Gastroesophageal sphincter (tissue), 3 donors: ENCODE measurements at regions not wholly inside any gene's neighbourhood (a gene's known extent, or its start where the extent isn't known, plus 50 kb on each side); places are given as distances from the start of the nearest gene placed in this dataset.

ENCODE experiments used
- CTCF ChIP-seq, 4 experiments: fragments of 200-600 bp in 2 of 4; fragments of 450-650 bp in 2 of 4; sonication (generic) in 1 of 4; IDR thresholded peaks; one replicate each; pipeline ENCODE4 v1.5.1; 2017 to 2019; ENCODE audit warnings: antibody characterized with exemption in 4 of 4, mild to moderate bottlenecking in 2 of 4, moderate library complexity in 2 of 4
- EP300 ChIP-seq: sonication (generic); formaldehyde crosslinking; IDR thresholded peaks from one replicate; pipeline ENCODE4 v1.6.1; 2017; ENCODE audit warnings: antibody characterized with exemption, mild to moderate bottlenecking

- TF ChIP-seq CTCF (IDR thresholded peaks at IDR 0.05) = no peak
- no peak for TF ChIP-seq EP300
Observed at GRCh38 chr18:70666936-70667335, 378.1 kb downstream of the SOCS6 start.
